ENCODE measurements at regions not wholly inside any gene's neighbourhood (a gene's known extent, or its start where the extent isn't known, plus 50 kb on each side); places are given as distances from the start of the nearest gene placed in this dataset.

DNA sequence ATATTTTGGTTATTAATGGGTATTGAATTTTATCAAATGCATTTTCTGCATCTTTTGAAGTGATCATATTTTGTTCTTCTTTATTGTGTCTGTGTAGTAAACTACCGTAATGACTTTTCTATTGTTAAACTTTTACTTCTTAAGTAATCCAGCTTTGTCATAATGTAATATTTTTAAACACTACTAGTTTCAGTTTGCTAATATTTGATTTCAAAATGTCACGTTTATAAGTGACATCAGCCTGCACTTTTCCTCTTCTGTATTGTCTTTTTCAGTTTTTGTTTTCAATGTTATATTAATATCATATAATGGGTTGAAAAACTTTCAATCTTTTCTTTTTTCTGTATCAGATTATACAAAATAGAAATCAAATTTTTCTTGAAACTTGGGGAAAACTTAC lies 71.6 kb upstream of the ANKRD1 start:
- Histone ChIP-seq H3K36me3 (replicated peaks; ENCODE audit: insufficient read depth, low read depth) (no peaks in the 10 kb centered on the region), H4K20me1 (ENCODE audit: insufficient read depth, poor library complexity, severe bottlenecking) (no peaks in the 10 kb centered on the region), H3K9me3 (ENCODE audit: low read depth) (no peaks in the 10 kb centered on the region), H3K27me3 (no peaks in the 10 kb centered on the region), H2AFZ (no peak overlapping the region), H3K9me2 (replicated peaks; ENCODE audit: insufficient read depth) (no peaks in the 10 kb centered on the region), H3K4me3 (no peak overlapping the region), H3K27ac (no peak overlapping the region), H3K4me2 (no peak overlapping the region), H3K4me1 (ENCODE audit: insufficient read depth) (no peaks in the 10 kb centered on the region), H3K79me2 (no peaks in the 10 kb centered on the region)
- DNase-seq (ENCODE audit: low spot score) = no peak
- no peak for TF ChIP-seq EZH2phosphoT487 (IDR thresholded peaks at IDR 0.05; ENCODE audit: low read depth, severe bottlenecking, unreplicated experiment)
- no peak for TF ChIP-seq EZH2 (IDR thresholded peaks at IDR 0.05; ENCODE audit: borderline replicate concordance)
- TF ChIP-seq, protein P1, sequence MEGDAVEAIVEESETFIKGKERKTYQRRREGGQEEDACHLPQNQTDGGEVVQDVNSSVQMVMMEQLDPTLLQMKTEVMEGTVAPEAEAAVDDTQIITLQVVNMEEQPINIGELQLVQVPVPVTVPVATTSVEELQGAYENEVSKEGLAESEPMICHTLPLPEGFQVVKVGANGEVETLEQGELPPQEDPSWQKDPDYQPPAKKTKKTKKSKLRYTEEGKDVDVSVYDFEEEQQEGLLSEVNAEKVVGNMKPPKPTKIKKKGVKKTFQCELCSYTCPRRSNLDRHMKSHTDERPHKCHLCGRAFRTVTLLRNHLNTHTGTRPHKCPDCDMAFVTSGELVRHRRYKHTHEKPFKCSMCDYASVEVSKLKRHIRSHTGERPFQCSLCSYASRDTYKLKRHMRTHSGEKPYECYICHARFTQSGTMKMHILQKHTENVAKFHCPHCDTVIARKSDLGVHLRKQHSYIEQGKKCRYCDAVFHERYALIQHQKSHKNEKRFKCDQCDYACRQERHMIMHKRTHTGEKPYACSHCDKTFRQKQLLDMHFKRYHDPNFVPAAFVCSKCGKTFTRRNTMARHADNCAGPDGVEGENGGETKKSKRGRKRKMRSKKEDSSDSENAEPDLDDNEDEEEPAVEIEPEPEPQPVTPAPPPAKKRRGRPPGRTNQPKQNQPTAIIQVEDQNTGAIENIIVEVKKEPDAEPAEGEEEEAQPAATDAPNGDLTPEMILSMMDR (IDR thresholded peaks at IDR 0.05; ENCODE audit: poor library complexity) = no peak
- 87% methylated on average over 2 of the region's 2 CpGs for WGBS (ENCODE audit: low lambda C conversion rate, missing lambda C conversion rate)

DNA sequence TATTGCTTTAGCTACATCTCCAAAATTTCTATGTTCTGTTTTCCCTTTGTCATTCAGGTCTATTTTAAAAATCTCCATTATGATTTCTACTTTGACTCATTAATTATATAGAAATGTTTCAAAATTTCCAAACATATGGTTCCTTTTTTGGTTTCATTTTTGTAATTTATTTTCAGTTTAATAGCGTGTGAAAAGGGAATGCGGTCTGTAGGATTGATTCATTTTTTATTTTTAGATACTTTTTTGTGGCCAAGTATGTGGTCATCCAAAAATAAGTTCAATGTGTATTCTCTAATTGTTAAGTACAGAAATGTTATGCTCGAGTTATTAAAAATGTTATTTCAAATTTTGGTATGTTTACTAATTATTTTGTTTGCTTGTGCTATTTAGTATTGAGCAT lies 72.5 kb upstream of the ANKRD1 start:
- no peak overlapping the region for H3K4me2 ChIP-seq
- WGBS (ENCODE audit: low lambda C conversion rate, missing lambda C conversion rate) = 84% methylated on average over 3 of the region's 3 CpGs
- DNase-seq (ENCODE audit: low spot score) = no peak

DNA sequence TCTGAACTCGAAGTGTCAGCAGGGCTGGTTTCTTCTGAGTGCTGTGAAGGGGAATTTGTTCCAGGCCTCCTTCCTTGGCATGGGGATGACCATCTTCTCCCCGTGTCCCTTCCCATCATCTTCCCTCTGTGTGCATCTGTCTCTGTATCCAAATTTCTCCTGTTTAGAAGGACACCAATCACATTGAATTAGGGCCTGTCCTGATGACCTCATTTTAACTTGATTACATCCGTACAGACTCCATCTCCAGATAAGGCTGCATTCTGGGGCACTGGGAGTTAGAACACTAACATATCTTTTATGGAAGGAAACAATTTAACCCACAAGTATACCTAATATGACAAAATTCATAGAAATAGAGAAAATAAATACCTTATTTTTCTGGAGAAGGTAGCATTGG lies 76.8 kb upstream of the ANKRD1 start:
- no peaks in the 10 kb centered on the region for H3K27me3 ChIP-seq
- no peak for DNase-seq (ENCODE audit: low spot score)
- H4K20me1 ChIP-seq (ENCODE audit: insufficient read depth, poor library complexity, severe bottlenecking) = no peaks in the 10 kb centered on the region
- H3K9me3 ChIP-seq (ENCODE audit: low read depth) = no peaks in the 10 kb centered on the region
- no peaks in the 10 kb centered on the region for H3K4me1 ChIP-seq (ENCODE audit: insufficient read depth)
- WGBS (ENCODE audit: low lambda C conversion rate, missing lambda C conversion rate) = 80% methylated on average over 3 of the region's 3 CpGs
- no peaks in the 10 kb centered on the region for H3K36me3 ChIP-seq (replicated peaks; ENCODE audit: insufficient read depth, low read depth)
- no peak overlapping the region for H3K4me2 ChIP-seq
- H2AFZ ChIP-seq = no peak overlapping the region
- H3K79me2 ChIP-seq = no peaks in the 10 kb centered on the region
- no peak overlapping the region for H3K27ac ChIP-seq
- no peak for TF ChIP-seq EZH2 (IDR thresholded peaks at IDR 0.05; ENCODE audit: borderline replicate concordance)
- no peak for TF ChIP-seq EZH2phosphoT487 (IDR thresholded peaks at IDR 0.05; ENCODE audit: low read depth, severe bottlenecking, unreplicated experiment)
- TF ChIP-seq, protein P1 (IDR thresholded peaks at IDR 0.05; ENCODE audit: poor library complexity) = no peak
- no peaks in the 10 kb centered on the region for H3K9me2 ChIP-seq (replicated peaks; ENCODE audit: insufficient read depth)
- H3K4me3 ChIP-seq = no peak overlapping the region

More for the DNA sequence above, 72.5 kb upstream of the ANKRD1 start:
- Histone ChIP-seq H3K9me3 (ENCODE audit: low read depth) (no peaks in the 10 kb centered on the region), H3K27ac (no peak overlapping the region), H3K79me2 (no peaks in the 10 kb centered on the region), H4K20me1 (ENCODE audit: insufficient read depth, poor library complexity, severe bottlenecking) (no peaks in the 10 kb centered on the region), H3K9me2 (replicated peaks; ENCODE audit: insufficient read depth) (no peaks in the 10 kb centered on the region), H3K4me1 (ENCODE audit: insufficient read depth) (no peaks in the 10 kb centered on the region), H3K36me3 (replicated peaks; ENCODE audit: insufficient read depth, low read depth) (no peaks in the 10 kb centered on the region), H3K27me3 (no peaks in the 10 kb centered on the region), H3K4me3 (no peak overlapping the region), H2AFZ (no peak overlapping the region)
- TF ChIP-seq, protein P1 (IDR thresholded peaks at IDR 0.05; ENCODE audit: poor library complexity) = no peak
- TF ChIP-seq EZH2phosphoT487 (IDR thresholded peaks at IDR 0.05; ENCODE audit: low read depth, severe bottlenecking, unreplicated experiment) (no peak), EZH2 (IDR thresholded peaks at IDR 0.05; ENCODE audit: borderline replicate concordance) (no peak)

Data from hepatocyte (in vitro differentiated cells).